MM.1S (cell line): ENCODE measurements at regions not wholly inside any gene's neighbourhood (a gene's known extent, or its start where the extent isn't known, plus 50 kb on each side); places are given as distances from the start of the nearest gene placed in this dataset.

Experiments
- EZH2 ChIP-seq: fragments of 300-600 bp; sonication (generic); optimal IDR thresholded peaks from 2 replicates; pipeline ENCODE3; 2017; ENCODE audit warnings: low read depth, mild to moderate bottlenecking, antibody characterized with exemption, low read length, mixed read lengths
- EZH2phosphoT487 ChIP-seq: fragments of 300-600 bp; sonication (generic); IDR thresholded peaks from 2 replicates; pipeline ENCODE4 v1.6.1; 2018; ENCODE audit warnings: antibody characterized with exemption, low read length
- TF ChIP-seq, protein P1 (sequence below): fragments of 300-600 bp; sonication (generic); IDR thresholded peaks from 2 replicates; pipeline ENCODE4 v1.5.1; 2016; ENCODE audit warnings: antibody characterized with exemption, low read length, mixed read lengths

DNA sequence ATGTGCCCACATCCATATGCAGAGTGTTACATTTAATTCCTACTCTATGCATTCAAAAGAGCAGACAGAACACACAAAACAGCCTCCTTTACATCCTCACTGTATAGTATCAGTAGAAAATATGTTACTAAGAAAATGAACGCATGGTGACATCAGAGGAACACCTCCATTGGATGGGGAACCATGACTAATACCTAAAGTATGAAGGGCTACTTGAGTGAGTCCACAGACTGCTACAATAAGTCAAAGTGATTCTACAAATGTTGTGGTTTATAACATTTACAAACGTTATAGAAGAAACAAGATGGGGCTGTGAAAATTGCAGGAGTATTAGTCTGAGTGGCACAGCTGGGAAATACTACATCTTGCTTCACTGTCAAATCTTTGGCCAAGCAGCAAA is 1830.9 kb upstream of the PIK3C3 start:
- TF ChIP-seq, protein P1, sequence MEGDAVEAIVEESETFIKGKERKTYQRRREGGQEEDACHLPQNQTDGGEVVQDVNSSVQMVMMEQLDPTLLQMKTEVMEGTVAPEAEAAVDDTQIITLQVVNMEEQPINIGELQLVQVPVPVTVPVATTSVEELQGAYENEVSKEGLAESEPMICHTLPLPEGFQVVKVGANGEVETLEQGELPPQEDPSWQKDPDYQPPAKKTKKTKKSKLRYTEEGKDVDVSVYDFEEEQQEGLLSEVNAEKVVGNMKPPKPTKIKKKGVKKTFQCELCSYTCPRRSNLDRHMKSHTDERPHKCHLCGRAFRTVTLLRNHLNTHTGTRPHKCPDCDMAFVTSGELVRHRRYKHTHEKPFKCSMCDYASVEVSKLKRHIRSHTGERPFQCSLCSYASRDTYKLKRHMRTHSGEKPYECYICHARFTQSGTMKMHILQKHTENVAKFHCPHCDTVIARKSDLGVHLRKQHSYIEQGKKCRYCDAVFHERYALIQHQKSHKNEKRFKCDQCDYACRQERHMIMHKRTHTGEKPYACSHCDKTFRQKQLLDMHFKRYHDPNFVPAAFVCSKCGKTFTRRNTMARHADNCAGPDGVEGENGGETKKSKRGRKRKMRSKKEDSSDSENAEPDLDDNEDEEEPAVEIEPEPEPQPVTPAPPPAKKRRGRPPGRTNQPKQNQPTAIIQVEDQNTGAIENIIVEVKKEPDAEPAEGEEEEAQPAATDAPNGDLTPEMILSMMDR = no peak
- TF ChIP-seq EZH2 (no peak), EZH2phosphoT487 (no peak)
